Mesenchymal stem cell (in vitro differentiated cells and primary cell): ENCODE measurements at regions not wholly inside any gene's neighbourhood (a gene's known extent, or its start where the extent isn't known, plus 50 kb on each side); places are given as distances from the start of the nearest gene placed in this dataset.
A peak's percentile ranks its signal among the peaks of the same experiment; 100 is the strongest.

ENCODE experiments used
- DNase-seq: peaks from one replicate; pipeline ENCODE4 v3.0.0-alpha.2; 2013
- H2AFZ ChIP-seq: one replicate; pipeline ENCODE4 v1.6.1; 2013; ENCODE audit warnings: low read depth, mild to moderate bottlenecking, control low read depth, inconsistent platforms, low read length, moderate library complexity
- H2AK5ac ChIP-seq: 2 replicates; pipeline ENCODE4 v1.6.1; 2013; ENCODE audit warnings: low read length, moderate library complexity, mild to moderate bottlenecking, inconsistent platforms; ENCODE audit not compliant: severe bottlenecking
- H2BK120ac ChIP-seq: one replicate; pipeline ENCODE4 v1.6.1; 2013; ENCODE audit warnings: low read depth, mild to moderate bottlenecking, inconsistent platforms, low read length, moderate library complexity
- H2BK12ac ChIP-seq, 2 experiments: one replicate each; pipeline ENCODE4 v1.6.1; 2013; ENCODE audit warnings: inconsistent platforms in 2 of 2, low read length in 2 of 2, mild to moderate bottlenecking in 2 of 2, moderate library complexity in 2 of 2, control low read depth in 1 of 2
- H2BK15ac ChIP-seq: one replicate; pipeline ENCODE4 v1.6.1; 2013; ENCODE audit warnings: mild to moderate bottlenecking, low read depth, inconsistent platforms; ENCODE audit not compliant: poor library complexity, severe bottlenecking
- H2BK5ac ChIP-seq: 2 replicates; pipeline ENCODE4 v1.6.1; 2013; ENCODE audit warnings: low read depth, mild to moderate bottlenecking, low read length, control low read depth, inconsistent platforms; ENCODE audit not compliant: poor library complexity, severe bottlenecking
- H3K14ac ChIP-seq, 2 experiments: one replicate each; pipeline ENCODE4 v1.6.1; 2013; ENCODE audit warnings: inconsistent platforms in 2 of 2, low read length in 2 of 2, control low read depth in 1 of 2, mild to moderate bottlenecking in 1 of 2, moderate library complexity in 1 of 2
- H3K18ac ChIP-seq, 2 experiments: one replicate each; pipeline ENCODE4 v1.6.1; 2013; ENCODE audit warnings: inconsistent platforms in 2 of 2, low read length in 2 of 2, control low read depth in 1 of 2, low read depth in 1 of 2, mild to moderate bottlenecking in 1 of 2
- H3K23ac ChIP-seq, 2 experiments: one replicate each; pipeline ENCODE4 v1.6.1; 2013; ENCODE audit warnings: inconsistent platforms in 2 of 2, low read length in 2 of 2, mild to moderate bottlenecking in 2 of 2, moderate library complexity in 2 of 2, control low read depth in 1 of 2
- H3K27ac ChIP-seq: 2 replicates; pipeline ENCODE4 v1.5.1; 2013; ENCODE audit warnings: mild to moderate bottlenecking, moderate library complexity, low read length, control low read depth, inconsistent platforms; ENCODE audit not compliant: poor library complexity, severe bottlenecking
- H3K27me3 ChIP-seq, 2 experiments: 2 replicates each; pipeline versions ENCODE4 v1.6.1 to v1.7.0; 2013; ENCODE audit warnings: low read length in 2 of 2, mild to moderate bottlenecking in 2 of 2, moderate library complexity in 2 of 2, control low read depth in 1 of 2, inconsistent platforms in 1 of 2; ENCODE audit not compliant: control insufficient read depth in 1 of 2, insufficient read depth in 1 of 2
- H3K36me3 ChIP-seq, 2 experiments: 2 replicates each; pipeline versions ENCODE4 v1.6.1 to v1.7.0; 2013; ENCODE audit warnings: low read length in 2 of 2, control low read depth in 1 of 2, inconsistent platforms in 1 of 2, low read depth in 1 of 2, mild to moderate bottlenecking in 1 of 2; ENCODE audit not compliant: insufficient read depth in 2 of 2, control insufficient read depth in 1 of 2
- H3K4ac ChIP-seq, 2 experiments: one replicate each; pipeline ENCODE4 v1.6.1; 2013; ENCODE audit warnings: inconsistent platforms in 2 of 2, low read length in 2 of 2, mild to moderate bottlenecking in 2 of 2, moderate library complexity in 2 of 2, control low read depth in 1 of 2, low read depth in 1 of 2
- H3K4me1 ChIP-seq: 2 replicates; pipeline ENCODE4 v1.6.1; 2013; ENCODE audit warnings: low read depth, low read length, control low read depth; ENCODE audit not compliant: control insufficient read depth, insufficient read depth
- H3K4me2 ChIP-seq: 2 replicates; pipeline ENCODE4 v1.6.1; 2013; ENCODE audit warnings: low read length, mild to moderate bottlenecking, inconsistent platforms; ENCODE audit not compliant: poor library complexity, severe bottlenecking
- H3K4me3 ChIP-seq, 2 experiments: 2 replicates each; pipeline versions ENCODE4 v1.5.1 to v1.7.0; 2013; ENCODE audit warnings: low read length in 2 of 2, mild to moderate bottlenecking in 2 of 2, control low read depth in 1 of 2, low read depth in 1 of 2; ENCODE audit not compliant: insufficient read depth in 1 of 2
- H3K79me1 ChIP-seq: replicated peaks from 2 replicates; pipeline ENCODE4 v1.6.1; 2013; ENCODE audit warnings: mild to moderate bottlenecking, control low read depth, low read length, inconsistent platforms; ENCODE audit not compliant: poor library complexity, severe bottlenecking
- H3K9ac ChIP-seq: 2 replicates; pipeline ENCODE4 v1.7.0; 2013; ENCODE audit warnings: mild to moderate bottlenecking, low read length, moderate library complexity
- H3K9me3 ChIP-seq: 2 replicates; pipeline ENCODE4 v1.7.0; 2013; ENCODE audit warnings: mild to moderate bottlenecking, low read length; ENCODE audit not compliant: control insufficient read depth
- H4K8ac ChIP-seq: one replicate; pipeline ENCODE4 v1.6.1; 2013; ENCODE audit warnings: inconsistent platforms, mild to moderate bottlenecking, low read length, moderate library complexity
- H4K91ac ChIP-seq: one replicate; pipeline ENCODE4 v1.6.1; 2013; ENCODE audit warnings: mild to moderate bottlenecking, low read length, inconsistent platforms
- WGBS: methylation state at CpG from one replicate; pipeline ENCODE4 v1.1.7; 2013; ENCODE audit warnings: mixed read lengths; 5-methylcytosine and 5-hydroxymethylcytosine counted together

- no peak overlapping the region for H3K4ac ChIP-seq
- peaks cover 4% of the 10 kb centered on the region for H3K9me3 ChIP-seq
- H3K4me2 ChIP-seq, result no peak overlapping the region
- peaks cover 0 to 4% of the 10 kb centered on the region in 2 experiments for H3K27me3 ChIP-seq
- H2BK5ac ChIP-seq, result no peak overlapping the region
- no peak overlapping the region for H3K27ac ChIP-seq
- no peak for DNase-seq
- H3K23ac ChIP-seq, result no peak overlapping the region
- H2BK15ac ChIP-seq, result no peak overlapping the region
- no peak overlapping the region for H2AFZ ChIP-seq
- H2BK12ac ChIP-seq, result no peak overlapping the region
- H3K79me1 ChIP-seq, result no peaks in the 10 kb centered on the region
- H2BK120ac ChIP-seq, result no peak overlapping the region
- no peak overlapping the region for H2AK5ac ChIP-seq
- peak overlapping the region in 1 of 2 experiments; percentile 11 for H3K4me3 ChIP-seq
- no peak overlapping the region for H3K14ac ChIP-seq
- no peak overlapping the region for H3K18ac ChIP-seq
- H3K9ac ChIP-seq, result no peak overlapping the region
- H3K36me3 ChIP-seq, result no peaks in the 10 kb centered on the region
- no peak overlapping the region for H4K8ac ChIP-seq
- no peaks in the 10 kb centered on the region for H3K4me1 ChIP-seq
- 83% methylated on average over 31 of the region's 32 CpGs for WGBS
- no peak overlapping the region for H4K91ac ChIP-seq
These were observed 68.6 kb upstream of the C14orf180 start for GRCh38 chr14:104510794-104511611.

- 83% methylated on average over 9 of the region's 10 CpGs for WGBS
These were observed 67.5 kb upstream of the C14orf180 start for GRCh38 chr14:104512061-104512460.

GRCh38 chr14:104512771-104513640 is 66.6 kb upstream of the C14orf180 start:
- no peak overlapping the region for H2AK5ac ChIP-seq
- no peak overlapping the region for H2BK5ac ChIP-seq
- no peaks in the 10 kb centered on the region for H3K79me1 ChIP-seq
- no peak overlapping the region for H3K4me2 ChIP-seq
- H3K27ac ChIP-seq, result no peak overlapping the region
- no peak overlapping the region for H3K23ac ChIP-seq
- no peak overlapping the region for H2AFZ ChIP-seq
- no peak overlapping the region for H3K4me3 ChIP-seq
- no peak overlapping the region for H3K14ac ChIP-seq
- H2BK120ac ChIP-seq, result no peak overlapping the region
- no peaks in the 10 kb centered on the region for H3K27me3 ChIP-seq
- no peak overlapping the region for H3K4ac ChIP-seq
- no peak overlapping the region for H2BK15ac ChIP-seq
- no peaks in the 10 kb centered on the region for H3K4me1 ChIP-seq
- 83% methylated on average over 35 of the region's 35 CpGs for WGBS
- no peak overlapping the region for H3K18ac ChIP-seq
- no peak overlapping the region for H4K8ac ChIP-seq
- H3K9me3 ChIP-seq, result peaks cover 6% of the 10 kb centered on the region
- H2BK12ac ChIP-seq, result no peak overlapping the region
- H3K9ac ChIP-seq, result no peak overlapping the region
- no peaks in the 10 kb centered on the region for H3K36me3 ChIP-seq
- DNase-seq, result no peak
- H4K91ac ChIP-seq, result no peak overlapping the region

More at GRCh38 chr14:104512061-104512460, 67.5 kb upstream of the C14orf180 start:
- Histone ChIP-seq H3K79me1 (no peaks in the 10 kb centered on the region), H2BK12ac (no peak overlapping the region), H3K27me3 (peaks cover 0 to 4% of the 10 kb centered on the region in 2 experiments), H2BK120ac (no peak overlapping the region), H3K23ac (no peak overlapping the region), H3K36me3 (no peaks in the 10 kb centered on the region), H4K8ac (no peak overlapping the region), H3K4me2 (no peak overlapping the region), H2AFZ (no peak overlapping the region), H2AK5ac (no peak overlapping the region), H3K18ac (no peak overlapping the region), H2BK15ac (no peak overlapping the region), H3K9ac (no peak overlapping the region), H3K27ac (no peak overlapping the region), H3K4me3 (peak overlapping the region in 1 of 2 experiments; percentile 37), H4K91ac (no peak overlapping the region), H3K4ac (no peak overlapping the region), H3K4me1 (no peaks in the 10 kb centered on the region), H2BK5ac (no peak overlapping the region), H3K9me3 (peaks cover 4% of the 10 kb centered on the region), H3K14ac (no peak overlapping the region)
- DNase-seq, result no peak

GRCh38 chr14:104513641-104514046 is 65.9 kb upstream of the C14orf180 start:
- H3K79me1 ChIP-seq, result no peaks in the 10 kb centered on the region
- 88% methylated on average over 6 of the region's 6 CpGs for WGBS

More at GRCh38 chr14:104513641-104514046, 65.9 kb upstream of the C14orf180 start:
- H3K36me3 ChIP-seq, result no peaks in the 10 kb centered on the region
- H3K4me1 ChIP-seq, result no peaks in the 10 kb centered on the region
- no peaks in the 10 kb centered on the region for H3K27me3 ChIP-seq
- DNase-seq, result no peak
- H3K27ac ChIP-seq, result no peak overlapping the region
- no peak overlapping the region for H4K8ac ChIP-seq
- H2BK5ac ChIP-seq, result no peak overlapping the region
- H2BK120ac ChIP-seq, result no peak overlapping the region
- H2BK15ac ChIP-seq, result no peak overlapping the region
- peaks cover 2% of the 10 kb centered on the region for H3K9me3 ChIP-seq
- no peak overlapping the region for H3K9ac ChIP-seq
- H3K23ac ChIP-seq, result no peak overlapping the region
- H3K4me2 ChIP-seq, result no peak overlapping the region
- no peak overlapping the region for H3K4me3 ChIP-seq
- no peak overlapping the region for H2BK12ac ChIP-seq
- H3K18ac ChIP-seq, result no peak overlapping the region
- no peak overlapping the region for H2AK5ac ChIP-seq
- no peak overlapping the region for H4K91ac ChIP-seq
- no peak overlapping the region for H3K14ac ChIP-seq
- no peak overlapping the region for H2AFZ ChIP-seq
- no peak overlapping the region for H3K4ac ChIP-seq
